ENCODE measurements at regions not wholly inside any gene's neighbourhood (a gene's known extent, or its start where the extent isn't known, plus 50 kb on each side); places are given as distances from the start of the nearest gene placed in this dataset.

- no peak for FAIRE-seq
Observed at GRCh38 chr10:10362800-10363199, 654.9 kb upstream of the CELF2 start.

DNA sequence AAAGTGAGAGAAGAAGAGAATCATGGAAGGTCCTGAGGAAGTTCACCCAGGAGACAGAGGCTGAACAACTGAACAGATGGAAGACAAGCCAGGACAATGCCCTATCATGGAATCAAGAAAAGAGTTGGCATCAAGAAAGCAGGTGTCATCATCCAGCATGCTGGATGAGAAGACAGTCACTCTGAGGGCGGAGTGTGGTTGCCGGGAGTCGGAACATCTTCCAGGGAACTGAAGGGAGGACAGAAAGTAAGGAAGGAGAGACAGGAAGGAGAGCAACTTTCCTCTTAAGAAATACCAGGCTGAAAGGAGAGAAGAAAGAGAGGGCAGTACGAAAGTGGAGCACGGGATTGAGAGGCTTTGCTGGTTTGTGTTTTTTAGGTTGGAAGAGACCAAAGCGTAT lies 654.5 kb upstream of the CELF2 start:
- FAIRE-seq = no peak

DNA sequence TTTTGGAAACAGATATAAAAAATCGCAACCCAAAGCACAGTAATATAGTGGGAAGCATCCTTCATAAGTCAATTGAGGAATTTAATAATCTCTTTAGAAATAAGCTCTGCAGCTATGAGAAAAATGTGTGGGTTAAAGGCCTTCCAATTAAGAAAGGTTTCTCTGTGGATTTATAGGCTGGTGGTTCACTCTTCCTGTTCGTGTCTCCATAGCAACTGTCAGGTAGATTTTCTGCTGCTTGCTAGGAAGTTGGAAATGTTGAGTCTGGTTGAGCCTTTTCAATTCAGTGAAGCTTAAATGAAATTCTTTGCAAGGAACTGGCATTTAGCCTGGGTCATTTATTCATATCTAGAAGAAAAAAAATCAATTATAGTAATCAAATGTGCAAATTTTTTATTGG lies 652.8 kb upstream of the CELF2 start:
- FAIRE-seq = no peak

DNA sequence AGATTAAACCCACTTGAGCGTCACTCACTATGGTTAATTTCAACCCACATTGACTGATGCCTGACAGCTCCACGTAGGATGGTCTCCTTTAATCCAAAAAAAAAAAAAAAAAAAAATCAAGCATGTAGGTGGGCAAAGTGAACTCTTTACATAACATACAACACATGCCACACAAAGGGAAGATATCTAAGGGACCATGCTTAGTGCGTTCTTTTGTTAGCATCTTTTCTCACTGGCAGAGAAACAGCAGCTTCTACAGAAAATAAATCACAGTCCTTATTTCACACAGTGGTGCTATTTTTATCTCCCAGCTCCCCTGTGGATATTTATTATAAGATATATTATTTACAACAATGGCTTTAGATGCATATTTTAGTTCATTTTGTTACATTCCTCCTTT lies 652.0 kb upstream of the CELF2 start:
- FAIRE-seq = no peak

DNA sequence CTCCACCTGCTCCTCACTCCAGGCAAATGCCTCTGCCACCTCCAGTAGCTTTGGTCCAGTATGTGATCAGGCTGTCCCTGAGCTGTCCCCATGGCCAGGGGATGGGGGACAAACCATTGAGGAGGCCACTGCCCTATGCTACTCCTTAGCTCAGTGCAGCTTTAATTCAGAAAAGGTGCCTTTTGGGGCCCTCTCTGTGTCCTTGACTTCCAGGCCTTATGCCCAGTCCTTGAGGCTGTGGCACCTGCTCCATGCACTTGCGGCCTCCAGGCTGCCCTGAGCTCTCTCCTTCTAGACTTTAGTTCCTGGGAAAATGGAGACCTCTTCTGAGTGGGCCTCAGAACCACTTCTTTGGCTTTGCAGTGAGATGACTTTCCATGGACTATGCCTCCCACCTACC lies 650.8 kb upstream of the CELF2 start:
- no peak for FAIRE-seq

GRCh38 chr10:10367264-10367663 lies 650.4 kb upstream of the CELF2 start:
- no peak for FAIRE-seq

DNA sequence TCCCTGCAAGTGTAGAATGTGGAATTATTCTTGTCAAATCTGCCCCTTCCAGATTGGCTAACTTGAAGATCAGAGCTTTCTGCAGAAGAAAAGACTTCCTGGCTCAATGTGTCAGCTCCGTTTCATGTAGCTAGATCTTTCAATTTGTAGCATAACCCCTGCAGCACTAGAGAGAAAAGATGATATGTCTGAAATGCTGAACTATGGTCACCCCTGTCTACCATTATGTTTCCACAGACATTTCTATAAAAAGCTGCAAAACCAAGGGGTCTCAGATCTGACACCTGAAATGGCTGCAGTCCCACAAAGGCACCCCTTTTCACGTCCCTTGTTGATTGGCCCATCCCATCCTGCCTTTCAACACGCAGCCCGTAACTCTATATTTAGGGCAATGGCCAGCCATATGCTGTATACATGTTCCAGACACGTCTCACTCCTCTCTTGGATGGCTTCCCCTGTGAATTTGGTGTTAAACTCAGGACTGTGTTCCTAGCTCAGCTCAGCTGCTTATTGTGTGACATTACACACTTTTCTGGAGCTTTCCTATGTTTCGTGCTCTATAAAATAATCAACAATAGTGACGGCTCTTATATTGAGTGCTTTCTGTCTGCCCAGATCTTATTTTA lies 648.6 kb upstream of the CELF2 start:
- FAIRE-seq = no peak

DNA sequence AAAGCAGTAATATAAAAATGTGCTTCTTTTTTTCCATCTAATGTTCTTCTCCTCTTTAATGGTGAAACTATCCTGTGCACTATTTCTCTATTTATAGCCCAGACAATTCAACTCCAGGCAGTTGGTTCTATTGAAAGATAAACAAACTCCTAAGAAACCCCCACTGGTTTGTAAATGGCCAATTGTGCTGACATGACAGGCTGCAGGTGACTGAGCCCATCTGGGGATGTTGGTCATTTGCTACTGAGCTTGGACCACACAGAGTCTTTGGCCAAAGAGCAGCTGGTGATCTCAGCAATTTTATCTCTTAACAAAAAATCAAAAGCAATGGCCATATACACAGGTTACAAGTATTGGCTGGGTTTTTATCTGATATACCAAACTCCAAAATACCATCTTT lies 631.8 kb upstream of the CELF2 start:
- FAIRE-seq = no peak

- FAIRE-seq = no peak
Observed at GRCh38 chr10:10389182-10389581, 628.5 kb upstream of the CELF2 start.

DNA sequence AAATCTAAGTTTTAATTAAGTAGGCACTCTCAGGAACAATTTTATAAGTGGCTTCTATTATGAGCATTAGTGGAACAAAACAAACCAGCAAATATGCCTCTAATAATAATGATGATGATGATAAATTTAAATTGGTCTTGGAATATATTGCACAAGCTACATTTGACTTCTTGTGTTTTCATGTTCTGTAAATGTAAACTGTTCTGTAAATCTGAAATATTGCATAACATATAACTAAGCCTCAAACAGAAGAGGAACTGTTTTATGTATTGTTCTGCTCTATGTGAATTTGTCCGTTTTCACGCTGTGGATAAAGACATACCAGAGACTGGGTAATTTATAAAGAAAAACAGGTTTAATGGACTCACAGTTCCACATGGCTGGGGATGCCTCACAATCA lies 625.2 kb upstream of the CELF2 start:
- FAIRE-seq = no peak

DNA sequence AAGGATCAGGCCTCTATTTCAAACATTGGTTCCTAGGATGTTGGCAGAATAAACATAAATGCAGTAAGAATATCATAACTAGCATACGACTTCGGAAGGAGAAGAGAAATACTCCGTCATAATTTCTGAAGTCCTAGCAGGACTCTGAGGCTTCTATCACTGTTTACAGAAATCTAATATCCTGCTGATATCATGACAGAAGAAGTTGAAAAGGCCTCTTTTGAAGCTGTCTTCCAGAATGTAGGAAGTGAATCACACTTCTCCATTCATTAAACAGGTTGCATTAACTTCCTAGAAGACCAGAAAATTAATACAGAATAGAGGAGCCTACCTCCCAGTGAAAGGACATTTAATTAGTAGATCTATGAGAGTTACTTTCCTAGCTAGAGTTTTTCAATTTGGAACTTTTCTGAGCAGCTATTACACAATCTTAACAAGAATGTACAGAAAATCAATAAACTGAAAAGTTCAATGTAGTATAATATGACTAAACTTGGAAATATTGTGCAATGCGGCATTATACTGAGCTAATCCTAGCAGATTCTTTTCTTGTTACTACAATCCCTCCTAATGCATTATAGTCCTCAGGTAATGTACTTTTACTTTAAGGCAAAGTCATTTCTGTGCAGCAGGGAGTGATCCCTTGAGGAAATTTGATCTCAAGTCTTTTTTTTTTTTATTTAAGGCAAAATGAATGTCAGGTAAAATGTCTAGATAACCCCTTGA lies 622.6 kb upstream of the CELF2 start:
- FAIRE-seq = no peak

GRCh38 chr10:10396601-10397000 lies 621.1 kb upstream of the CELF2 start:
- no peak for FAIRE-seq

GRCh38 chr10:10397906-10398305 lies 619.8 kb upstream of the CELF2 start:
- no peak for FAIRE-seq

GRCh38 chr10:10403762-10404161 lies 613.9 kb upstream of the CELF2 start:
- no peak for FAIRE-seq

DNA sequence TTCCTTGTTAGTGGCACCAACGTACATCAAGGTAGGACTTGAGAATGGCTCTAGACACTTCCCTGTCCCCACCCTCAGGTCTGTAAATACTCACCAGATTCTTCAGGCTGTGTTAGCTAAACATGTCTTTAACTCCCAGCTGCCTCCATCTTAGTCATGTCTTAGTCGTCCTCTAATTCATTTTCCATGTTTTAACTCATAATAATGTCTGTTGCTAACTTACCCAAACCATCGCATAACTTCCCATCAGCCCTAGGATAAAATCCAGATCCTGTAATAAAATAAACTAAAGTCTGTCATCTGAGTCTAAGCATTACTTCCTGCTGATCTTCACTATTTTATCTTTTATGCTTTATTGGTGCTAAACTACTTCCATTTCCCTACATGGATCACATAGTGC lies 600.0 kb upstream of the CELF2 start:
- FAIRE-seq = no peak

DNA sequence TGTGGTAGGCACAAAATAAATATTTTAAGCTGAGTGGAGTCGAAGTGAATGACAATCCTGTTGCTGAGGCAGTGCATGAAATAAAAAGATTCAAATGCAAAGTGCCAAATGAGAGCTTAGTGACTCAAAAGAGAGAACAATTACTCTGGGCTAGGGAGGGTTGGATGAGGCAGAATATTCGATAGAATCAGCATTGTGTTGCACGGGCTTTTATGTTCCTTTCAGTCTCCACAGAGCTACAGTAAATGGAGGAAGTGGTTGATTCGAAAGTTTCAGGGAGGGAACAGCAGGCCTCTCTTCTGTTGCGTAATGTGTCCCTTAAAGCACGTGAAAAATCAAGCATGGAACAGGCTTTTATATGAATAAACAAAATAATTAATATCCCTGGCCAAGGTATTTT lies 599.3 kb upstream of the CELF2 start:
- no peak for FAIRE-seq

DNA sequence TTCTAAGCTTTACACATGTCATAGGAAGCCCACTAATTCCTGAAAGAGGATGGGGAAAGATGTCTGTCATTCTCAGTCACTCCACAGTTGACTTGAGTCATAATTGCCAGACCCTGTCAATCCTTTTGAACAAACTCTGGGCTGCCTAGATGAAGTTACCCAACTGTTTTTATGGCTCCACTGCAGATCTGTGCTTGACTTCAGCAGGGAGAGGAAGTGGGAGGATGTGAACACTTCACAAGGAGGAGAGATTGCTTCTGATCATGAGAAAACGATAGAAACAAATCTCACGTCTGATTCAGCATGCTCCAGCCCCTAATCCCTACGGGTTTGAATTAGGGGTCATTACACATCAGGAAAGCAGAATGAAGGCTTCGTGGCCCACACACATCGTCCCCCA lies 596.6 kb upstream of the CELF2 start:
- FAIRE-seq = no peak

GRCh38 chr10:10431422-10432066 lies 586.1 kb upstream of the CELF2 start:
- no peak for FAIRE-seq

- FAIRE-seq = no peak
Observed at GRCh38 chr10:10432296-10433035, 585.2 kb upstream of the CELF2 start.

GRCh38 chr10:10434312-10434711 lies 583.4 kb upstream of the CELF2 start:
- FAIRE-seq = no peak

GRCh38 chr10:10437886-10438285 lies 579.8 kb upstream of the CELF2 start:
- no peak for FAIRE-seq

- no peak for FAIRE-seq
Observed at GRCh38 chr10:10438335-10439100, 579.2 kb upstream of the CELF2 start.

DNA sequence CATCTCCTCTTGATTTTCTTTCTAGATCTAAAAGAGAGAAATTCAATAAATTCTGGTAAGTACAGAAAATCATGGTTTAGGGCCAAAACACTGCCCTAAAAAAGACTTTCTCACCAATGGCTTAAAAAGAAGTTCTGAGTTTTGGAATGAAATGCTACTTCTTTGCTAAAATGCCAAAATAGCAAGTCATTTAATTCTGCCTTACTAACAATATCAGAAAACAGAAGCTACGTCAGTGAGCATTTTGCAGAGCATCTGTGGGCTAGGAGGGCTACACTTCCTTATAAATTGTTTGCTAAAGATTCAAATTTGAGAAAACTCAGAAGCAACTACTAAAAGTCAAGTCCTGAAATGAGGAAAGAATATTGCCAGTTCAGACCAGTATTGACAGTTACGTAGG lies 560.8 kb upstream of the CELF2 start:
- no peak for FAIRE-seq
